K562 (cell line): ENCODE measurements at regions not wholly inside any gene's neighbourhood (a gene's known extent, or its start where the extent isn't known, plus 50 kb on each side); places are given as distances from the start of the nearest gene placed in this dataset.

Experiments
- ARHGAP35 ChIP-seq: fragments of 450-650 bp; IDR thresholded peaks from 2 replicates; pipeline ENCODE4 v1.6.1; 2018; ENCODE audit not compliant: partially characterized antibody
- POLR2A ChIP-seq: fragments of 450-650 bp; conservative IDR thresholded peaks from 2 replicates; pipeline ENCODE4 v1.6.1; 2016

GRCh38 chrX:103886624-103887023, 54.6 kb upstream of the RAB9B start:
- TF ChIP-seq POLR2A (no peak), ARHGAP35 (no peak)
